Stimulated activated CD8-positive, alpha-beta memory T cell treated with anti-CD3 and anti-CD28 coated beads, Interleukin-12 subunit alpha, Interleukin-12 subunit beta, amount 100 ng/mL, for 4 hours (primary cell): ENCODE measurements at regions not wholly inside any gene's neighbourhood (a gene's known extent, or its start where the extent isn't known, plus 50 kb on each side); places are given as distances from the start of the nearest gene placed in this dataset.
"Not testable (repeated sequence)": the region's sequence is repeated elsewhere in the genome, so short reads cannot be mapped to it uniquely, and the experiment has no call there.

Source experiments
- DNase-seq: peaks from one replicate; pipeline ENCODE4 v3.0.0-alpha.2; 2020; ENCODE audit warnings: low read depth

- DNase-seq: no peak
These were observed 50.7 kb upstream of the KLF7 start for GRCh38 chr2:207216457-207216856.

GRCh38 chr2:207217442-207217841 lies 51.7 kb upstream of the KLF7 start:
- DNase-seq: no peak

GRCh38 chr2:207219081-207219630 lies 53.4 kb upstream of the KLF7 start:
- no peak for DNase-seq

GRCh38 chr2:207219676-207220501 lies 54.1 kb upstream of the KLF7 start:
- no peak for DNase-seq

GRCh38 chr2:207221731-207222130 lies 56.0 kb upstream of the KLF7 start:
- DNase-seq: no peak

- no peak for DNase-seq
These were observed 57.3 kb upstream of the KLF7 start for GRCh38 chr2:207223051-207223450.

- DNase-seq: no peak
These were observed 58.6 kb upstream of the KLF7 start for GRCh38 chr2:207224381-207224780.

GRCh38 chr2:207224791-207225482 lies 59.2 kb upstream of the KLF7 start:
- no peak for DNase-seq

- DNase-seq: no peak
These were observed 60.0 kb upstream of the KLF7 start for GRCh38 chr2:207225773-207226172.

- no peak for DNase-seq
These were observed 60.5 kb upstream of the KLF7 start for GRCh38 chr2:207226243-207226642.

- DNase-seq: no peak
These were observed 60.9 kb upstream of the KLF7 start for GRCh38 chr2:207226671-207227061.

- DNase-seq: no peak
These were observed 61.5 kb upstream of the KLF7 start for GRCh38 chr2:207227062-207227748.

- DNase-seq: no peak
These were observed 62.0 kb upstream of the KLF7 start for GRCh38 chr2:207227749-207228145.

- no peak for DNase-seq
These were observed 62.7 kb upstream of the KLF7 start for GRCh38 chr2:207228402-207228801.

GRCh38 chr2:207229161-207229560 lies 63.4 kb upstream of the KLF7 start:
- DNase-seq: no peak

GRCh38 chr2:207230261-207231105 lies 64.7 kb upstream of the KLF7 start:
- DNase-seq: no peak

- DNase-seq: no peak
These were observed 65.5 kb upstream of the KLF7 start for GRCh38 chr2:207231106-207231865.

GRCh38 chr2:207231967-207232366 lies 66.2 kb upstream of the KLF7 start:
- no peak for DNase-seq

GRCh38 chr2:207233141-207233540 lies 67.4 kb upstream of the KLF7 start:
- DNase-seq: not testable (repeated sequence)

GRCh38 chr2:207233731-207234130 lies 68.0 kb upstream of the KLF7 start:
- no peak for DNase-seq

GRCh38 chr2:207235621-207236020 lies 69.9 kb upstream of the KLF7 start:
- no peak for DNase-seq
